WTC11 (cell line): ENCODE measurements at regions not wholly inside any gene's neighbourhood (a gene's known extent, or its start where the extent isn't known, plus 50 kb on each side); places are given as distances from the start of the nearest gene placed in this dataset.

ENCODE experiments used
- ATAC-seq: fragments of 200-7000 bp; cut with Tn5 transposase; 2 replicates; pipeline ENCODE4 v1.10.0; 2021; ENCODE audit warnings: mild to moderate bottlenecking, moderate library complexity
- CTCF ChIA-PET: fragments of 300-600 bp; sonication (Branson Sonifier 250); formaldehyde crosslinking; loops from one replicate; lab custom pipeline; 2021; ENCODE audit warnings: antibody characterized with exemption; lab: Charles Lee
- POLR2A ChIA-PET: fragments of 350-600 bp; sonication (Branson Sonifier 250); formaldehyde crosslinking; loops from one replicate; lab custom pipeline; 2021; ENCODE audit warnings: antibody characterized with exemption; lab: Charles Lee
- DNase-seq: peaks from one replicate; pipeline ENCODE4 v3.0.0; 2021; ENCODE audit warnings: low spot score
- H3K27ac Mint-ChIP-seq: 2 replicates; pipeline ENCODE4 v1.8.0; 2021; ENCODE audit warnings: mixed read lengths
- H3K27me3 Mint-ChIP-seq: 2 replicates; pipeline ENCODE4 v1.8.0; 2021; ENCODE audit warnings: low read depth, mild to moderate bottlenecking, moderate library complexity, mixed read lengths
- H3K36me3 Mint-ChIP-seq: 2 replicates; pipeline ENCODE4 v1.8.0; 2021; ENCODE audit warnings: mixed read lengths
- H3K4me1 Mint-ChIP-seq: 2 replicates; pipeline ENCODE4 v1.8.0; 2022; ENCODE audit warnings: mixed read lengths
- H3K4me3 Mint-ChIP-seq: 2 replicates; pipeline ENCODE4 v1.8.0; 2021; ENCODE audit warnings: mild to moderate bottlenecking, moderate library complexity, mixed read lengths
- H3K9me3 Mint-ChIP-seq: 2 replicates; pipeline ENCODE4 v1.8.0; 2021; ENCODE audit warnings: mixed read lengths
- AR ChIP-seq: fragments of 250-450 bp; sonication (Bioruptor Pico); IDR thresholded peaks from 2 replicates; pipeline ENCODE4 v1.9.0; 2021; ENCODE audit warnings: mild to moderate bottlenecking
- CREM ChIP-seq: sonication (generic); formaldehyde crosslinking; IDR thresholded peaks from 2 replicates; pipeline ENCODE4 v1.8.1; 2022; ENCODE audit warnings: mild to moderate bottlenecking, missing genetic modification reagents, moderate library complexity
- EMX1 ChIP-seq: fragments of 250-450 bp; sonication (Bioruptor Pico); IDR thresholded peaks from 2 replicates; pipeline ENCODE4 v1.8.0; 2021; ENCODE audit warnings: mild to moderate bottlenecking
- FOXK1 ChIP-seq: sonication (generic); formaldehyde crosslinking; IDR thresholded peaks from 2 replicates; pipeline ENCODE4 v1.8.0; 2022; ENCODE audit warnings: mild to moderate bottlenecking, moderate library complexity, missing genetic modification reagents
- GTF2I ChIP-seq: fragments of 250-450 bp; sonication (Bioruptor Pico); conservative IDR thresholded peaks from 2 replicates; pipeline ENCODE4 v1.4.0; 2021; ENCODE audit warnings: mild to moderate bottlenecking
- HMGXB4 ChIP-seq: sonication (generic); formaldehyde crosslinking; IDR thresholded peaks from 2 replicates; pipeline ENCODE4 v1.8.1; 2023; ENCODE audit warnings: mild to moderate bottlenecking, moderate library complexity, missing genetic modification reagents
- MYBL2 ChIP-seq: sonication (generic); formaldehyde crosslinking; IDR thresholded peaks from 2 replicates; pipeline ENCODE4 v1.8.1; 2023; ENCODE audit warnings: mild to moderate bottlenecking, moderate library complexity, missing genetic modification reagents
- OVOL2 ChIP-seq: fragments of 250-450 bp; sonication (Bioruptor Pico); IDR thresholded peaks from 2 replicates; pipeline ENCODE4 v1.9.0; 2021; ENCODE audit warnings: mild to moderate bottlenecking, borderline replicate concordance
- PRRX2 ChIP-seq: fragments of 250-450 bp; sonication (Bioruptor Pico); IDR thresholded peaks from 2 replicates; pipeline ENCODE4 v1.8.0; 2021; ENCODE audit warnings: mild to moderate bottlenecking
- SOX15 ChIP-seq: fragments of 250-450 bp; sonication (Bioruptor Pico); IDR thresholded peaks from 2 replicates; pipeline ENCODE4 v1.9.0; 2021; ENCODE audit warnings: mild to moderate bottlenecking
- TEAD1 ChIP-seq: sonication (generic); formaldehyde crosslinking; IDR thresholded peaks from 2 replicates; pipeline ENCODE4 v1.8.0; 2022; ENCODE audit warnings: mild to moderate bottlenecking, missing genetic modification reagents
- ZBTB43 ChIP-seq: sonication (generic); formaldehyde crosslinking; IDR thresholded peaks from 2 replicates; pipeline ENCODE4 v1.8.1; 2023; ENCODE audit warnings: mild to moderate bottlenecking, missing genetic modification reagents
- ZNF416 ChIP-seq: fragments of 250-450 bp; sonication (Bioruptor Pico); IDR thresholded peaks from 2 replicates; pipeline ENCODE4 v1.9.0; 2021; ENCODE audit warnings: mild to moderate bottlenecking, inconsistent platforms
- TF ChIP-seq, protein P1 (sequence below): sonication (generic); formaldehyde crosslinking; IDR thresholded peaks from 2 replicates; pipeline ENCODE4 v1.8.0; 2022; ENCODE audit warnings: mild to moderate bottlenecking, missing genetic modification reagents
- TF ChIP-seq, protein P2 (sequence below): sonication (generic); formaldehyde crosslinking; conservative IDR thresholded peaks from 2 replicates; pipeline ENCODE4 v1.8.1; 2022; ENCODE audit warnings: mild to moderate bottlenecking, missing genetic modification reagents
- TF ChIP-seq, protein P3 (sequence below): sonication (generic); formaldehyde crosslinking; IDR thresholded peaks from 2 replicates; pipeline ENCODE4 v1.8.1; 2023; ENCODE audit warnings: mild to moderate bottlenecking, missing genetic modification reagents, moderate library complexity
- TF ChIP-seq, protein P4 (sequence below): sonication (generic); formaldehyde crosslinking; IDR thresholded peaks from 2 replicates; pipeline ENCODE4 v1.8.1; 2022; ENCODE audit warnings: low read depth, mild to moderate bottlenecking, moderate library complexity, missing genetic modification reagents, borderline replicate concordance
- TF ChIP-seq, protein P5 (sequence below): fragments of 250-450 bp; sonication (Bioruptor Pico); IDR thresholded peaks from 2 replicates; pipeline ENCODE4 v1.9.0; 2021; ENCODE audit warnings: moderate library complexity, mild to moderate bottlenecking, inconsistent platforms, borderline replicate concordance
- TF ChIP-seq, protein P6 (sequence below): fragments of 250-450 bp; sonication (Bioruptor Pico); IDR thresholded peaks from 2 replicates; pipeline ENCODE4 v2.1.2; 2022; ENCODE audit warnings: mild to moderate bottlenecking, moderate library complexity

GRCh38 chr15:92272106-92272505, 121.6 kb upstream of the ST8SIA2 start:
- TF ChIP-seq, protein P1, sequence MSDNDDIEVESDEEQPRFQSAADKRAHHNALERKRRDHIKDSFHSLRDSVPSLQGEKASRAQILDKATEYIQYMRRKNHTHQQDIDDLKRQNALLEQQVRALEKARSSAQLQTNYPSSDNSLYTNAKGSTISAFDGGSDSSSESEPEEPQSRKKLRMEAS (CRISPR knock-in tag) = no peak
- TF ChIP-seq AR (CRISPR knock-in tag) = no peak
- no peak for TF ChIP-seq HMGXB4
- TF ChIP-seq OVOL2 (CRISPR knock-in tag) = no peak
- TF ChIP-seq, protein P2, sequence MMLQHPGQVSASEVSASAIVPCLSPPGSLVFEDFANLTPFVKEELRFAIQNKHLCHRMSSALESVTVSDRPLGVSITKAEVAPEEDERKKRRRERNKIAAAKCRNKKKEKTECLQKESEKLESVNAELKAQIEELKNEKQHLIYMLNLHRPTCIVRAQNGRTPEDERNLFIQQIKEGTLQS (CRISPR knock-in tag) = no peak
- TF ChIP-seq, protein P3, sequence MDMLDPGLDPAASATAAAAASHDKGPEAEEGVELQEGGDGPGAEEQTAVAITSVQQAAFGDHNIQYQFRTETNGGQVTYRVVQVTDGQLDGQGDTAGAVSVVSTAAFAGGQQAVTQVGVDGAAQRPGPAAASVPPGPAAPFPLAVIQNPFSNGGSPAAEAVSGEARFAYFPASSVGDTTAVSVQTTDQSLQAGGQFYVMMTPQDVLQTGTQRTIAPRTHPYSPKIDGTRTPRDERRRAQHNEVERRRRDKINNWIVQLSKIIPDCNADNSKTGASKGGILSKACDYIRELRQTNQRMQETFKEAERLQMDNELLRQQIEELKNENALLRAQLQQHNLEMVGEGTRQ = no peak
- TF ChIP-seq, protein P4, sequence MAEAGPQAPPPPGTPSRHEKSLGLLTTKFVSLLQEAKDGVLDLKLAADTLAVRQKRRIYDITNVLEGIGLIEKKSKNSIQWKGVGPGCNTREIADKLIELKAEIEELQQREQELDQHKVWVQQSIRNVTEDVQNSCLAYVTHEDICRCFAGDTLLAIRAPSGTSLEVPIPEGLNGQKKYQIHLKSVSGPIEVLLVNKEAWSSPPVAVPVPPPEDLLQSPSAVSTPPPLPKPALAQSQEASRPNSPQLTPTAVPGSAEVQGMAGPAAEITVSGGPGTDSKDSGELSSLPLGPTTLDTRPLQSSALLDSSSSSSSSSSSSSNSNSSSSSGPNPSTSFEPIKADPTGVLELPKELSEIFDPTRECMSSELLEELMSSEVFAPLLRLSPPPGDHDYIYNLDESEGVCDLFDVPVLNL (CRISPR knock-in tag) = no peak
- no peak for TF ChIP-seq ZNF416 (CRISPR knock-in tag)
- TF ChIP-seq FOXK1 (CRISPR knock-in tag) = no peak
- no peak for TF ChIP-seq SOX15 (CRISPR knock-in tag)
- TF ChIP-seq GTF2I (CRISPR knock-in tag) = no peak
- TF ChIP-seq ZBTB43 (CRISPR knock-in tag) = no peak
- TF ChIP-seq MYBL2 = no peak
- Mint-ChIP-seq H3K27me3 (no peaks in the 10 kb centered on the region), H3K27ac (no peak overlapping the region), H3K36me3 (no peaks in the 10 kb centered on the region), H3K9me3 (no peaks in the 10 kb centered on the region), H3K4me3 (no peak overlapping the region), H3K4me1 (peaks cover 8% of the 10 kb centered on the region)
- DNase-seq (no peak), ATAC-seq (no peak)
- POLR2A ChIA-PET = no interaction called here
- CTCF ChIA-PET = interaction anchor here (0.8 kb wide), 1 partner anchor 181 kb away, joined by 3 read pairs; no protein-coding TSS in a partner anchor

GRCh38 chr15:92273286-92273685, 120.4 kb upstream of the ST8SIA2 start:
- DNase-seq (no peak), ATAC-seq (no peak)
- H3K27me3 Mint-ChIP-seq = no peaks in the 10 kb centered on the region
- peaks cover 8% of the 10 kb centered on the region for H3K4me1 Mint-ChIP-seq
- TF ChIP-seq TEAD1 = no peak
- TF ChIP-seq CREM (CRISPR knock-in tag) = no peak
- TF ChIP-seq SOX15 (CRISPR knock-in tag) = no peak
- no peak for TF ChIP-seq EMX1 (CRISPR knock-in tag)
- TF ChIP-seq, protein P5, sequence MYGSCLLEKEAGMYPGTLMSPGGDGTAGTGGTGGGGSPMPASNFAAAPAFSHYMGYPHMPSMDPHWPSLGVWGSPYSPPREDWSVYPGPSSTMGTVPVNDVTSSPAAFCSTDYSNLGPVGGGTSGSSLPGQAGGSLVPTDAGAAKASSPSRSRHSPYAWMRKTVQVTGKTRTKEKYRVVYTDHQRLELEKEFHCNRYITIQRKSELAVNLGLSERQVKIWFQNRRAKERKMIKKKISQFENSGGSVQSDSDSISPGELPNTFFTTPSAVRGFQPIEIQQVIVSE (CRISPR knock-in tag) = no peak
- TF ChIP-seq, protein P6, sequence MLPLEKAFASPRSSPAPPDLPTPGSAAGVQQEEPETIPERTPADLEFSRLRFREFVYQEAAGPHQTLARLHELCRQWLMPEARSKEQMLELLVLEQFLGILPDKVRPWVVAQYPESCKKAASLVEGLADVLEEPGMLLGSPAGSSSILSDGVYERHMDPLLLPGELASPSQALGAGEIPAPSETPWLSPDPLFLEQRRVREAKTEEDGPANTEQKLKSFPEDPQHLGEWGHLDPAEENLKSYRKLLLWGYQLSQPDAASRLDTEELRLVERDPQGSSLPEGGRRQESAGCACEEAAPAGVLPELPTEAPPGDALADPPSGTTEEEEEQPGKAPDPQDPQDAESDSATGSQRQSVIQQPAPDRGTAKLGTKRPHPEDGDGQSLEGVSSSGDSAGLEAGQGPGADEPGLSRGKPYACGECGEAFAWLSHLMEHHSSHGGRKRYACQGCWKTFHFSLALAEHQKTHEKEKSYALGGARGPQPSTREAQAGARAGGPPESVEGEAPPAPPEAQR = no peak
- no peak for TF ChIP-seq PRRX2
- TF ChIP-seq, all 79 proteins: peak for 0
- H3K4me3 Mint-ChIP-seq = no peak overlapping the region
- no peaks in the 10 kb centered on the region for H3K36me3 Mint-ChIP-seq
- ChIA-PET POLR2A (no interaction called here), CTCF (no interaction called here)
- H3K27ac Mint-ChIP-seq = no peak overlapping the region
- no peaks in the 10 kb centered on the region for H3K9me3 Mint-ChIP-seq
